HG02840 (cell line): ENCODE measurements at regions not wholly inside any gene's neighbourhood (a gene's known extent, or its start where the extent isn't known, plus 50 kb on each side); places are given as distances from the start of the nearest gene placed in this dataset.

ENCODE experiments used
- ATAC-seq: cut with Tn5 transposase; IDR thresholded peaks from one replicate; pipeline ENCODE4 v1.9.1; 2021; ENCODE audit warnings: mild to moderate bottlenecking, moderate library complexity, moderate number of reproducible peaks; ENCODE audit not compliant: unreplicated experiment, low FRiP score

- no peak for ATAC-seq
Measured at GRCh38 chr16:17691106-17691898, 220.5 kb upstream of the XYLT1 start.

- ATAC-seq: no peak
Measured at GRCh38 chr16:17685447-17685846, 214.7 kb upstream of the XYLT1 start.

- ATAC-seq: no peak
Measured at GRCh38 chr16:17683281-17683680, 212.5 kb upstream of the XYLT1 start.

- no peak for ATAC-seq
Measured at GRCh38 chr16:17676171-17676570, 205.4 kb upstream of the XYLT1 start.

- no peak for ATAC-seq
Measured at GRCh38 chr16:17668386-17668785, 197.6 kb upstream of the XYLT1 start.

- ATAC-seq: no peak
Measured at GRCh38 chr16:17666293-17666692, 195.5 kb upstream of the XYLT1 start.

GRCh38 chr16:17658881-17659280 lies 188.1 kb upstream of the XYLT1 start:
- no peak for ATAC-seq

GRCh38 chr16:17657045-17657444 lies 186.3 kb upstream of the XYLT1 start:
- ATAC-seq: no peak

GRCh38 chr16:17654571-17654970 lies 183.8 kb upstream of the XYLT1 start:
- ATAC-seq: no peak

GRCh38 chr16:17654142-17654541 lies 183.4 kb upstream of the XYLT1 start:
- ATAC-seq: no peak

GRCh38 chr16:17647879-17648872 lies 177.4 kb upstream of the XYLT1 start:
- ATAC-seq: no peak

- ATAC-seq: no peak
Measured at GRCh38 chr16:17643935-17644334, 173.2 kb upstream of the XYLT1 start.

GRCh38 chr16:17641990-17642389 lies 171.2 kb upstream of the XYLT1 start:
- no peak for ATAC-seq

GRCh38 chr16:17638134-17638533 lies 167.4 kb upstream of the XYLT1 start:
- no peak for ATAC-seq

- no peak for ATAC-seq
Measured at GRCh38 chr16:17635183-17635582, 164.4 kb upstream of the XYLT1 start.

GRCh38 chr16:17633181-17633951 lies 162.6 kb upstream of the XYLT1 start:
- no peak for ATAC-seq

- no peak for ATAC-seq
Measured at GRCh38 chr16:17632667-17633066, 161.9 kb upstream of the XYLT1 start.

- no peak for ATAC-seq
Measured at GRCh38 chr16:17629936-17630335, 159.2 kb upstream of the XYLT1 start.

- ATAC-seq: no peak
Measured at GRCh38 chr16:17628983-17629382, 158.2 kb upstream of the XYLT1 start.

GRCh38 chr16:17622366-17622765 lies 151.6 kb upstream of the XYLT1 start:
- no peak for ATAC-seq

GRCh38 chr16:17619261-17619660 lies 148.5 kb upstream of the XYLT1 start:
- ATAC-seq: no peak
